Retinal pigment epithelial cell (primary cell): ENCODE measurements at regions not wholly inside any gene's neighbourhood (a gene's known extent, or its start where the extent isn't known, plus 50 kb on each side); places are given as distances from the start of the nearest gene placed in this dataset.
"Not testable (repeated sequence)": the region's sequence is repeated elsewhere in the genome, so short reads cannot be mapped to it uniquely, and the experiment has no call there.

Experiments
- DNase-seq: peaks from one replicate; pipeline ENCODE4 v3.0.0-alpha.2; 2010; ENCODE audit warnings: low read depth
- H3K4me3 ChIP-seq: 2 replicates; pipeline ENCODE4 v1.5.1; 2011; ENCODE audit warnings: mild to moderate bottlenecking, low read length, control low read depth, moderate library complexity
- TF ChIP-seq, protein P1 (sequence below): conservative IDR thresholded peaks from 2 replicates; pipeline ENCODE4 v1.5.1; 2011; ENCODE audit warnings: low read depth, low read length, control low read depth, inconsistent platforms

DNA sequence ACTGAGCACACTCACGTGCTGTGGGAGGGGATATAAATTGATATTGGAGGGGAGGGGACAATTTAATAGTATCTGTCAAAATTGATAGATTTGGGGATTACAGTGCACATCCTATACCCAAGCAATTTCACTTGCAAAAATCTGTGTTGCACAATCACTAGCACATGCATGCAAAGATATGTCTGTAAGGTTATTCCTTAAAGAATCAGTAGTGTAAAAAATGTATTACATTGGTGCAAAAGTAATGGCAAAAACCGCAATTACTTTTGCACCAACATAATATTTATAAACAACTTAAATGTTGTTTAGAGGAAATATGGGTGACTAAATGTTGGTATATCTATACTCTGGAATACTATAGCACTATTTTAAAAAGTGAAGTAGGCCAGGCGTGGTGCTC, 108.7 kb downstream of the LHX2 start:
- no peak for DNase-seq
- TF ChIP-seq, protein P1, sequence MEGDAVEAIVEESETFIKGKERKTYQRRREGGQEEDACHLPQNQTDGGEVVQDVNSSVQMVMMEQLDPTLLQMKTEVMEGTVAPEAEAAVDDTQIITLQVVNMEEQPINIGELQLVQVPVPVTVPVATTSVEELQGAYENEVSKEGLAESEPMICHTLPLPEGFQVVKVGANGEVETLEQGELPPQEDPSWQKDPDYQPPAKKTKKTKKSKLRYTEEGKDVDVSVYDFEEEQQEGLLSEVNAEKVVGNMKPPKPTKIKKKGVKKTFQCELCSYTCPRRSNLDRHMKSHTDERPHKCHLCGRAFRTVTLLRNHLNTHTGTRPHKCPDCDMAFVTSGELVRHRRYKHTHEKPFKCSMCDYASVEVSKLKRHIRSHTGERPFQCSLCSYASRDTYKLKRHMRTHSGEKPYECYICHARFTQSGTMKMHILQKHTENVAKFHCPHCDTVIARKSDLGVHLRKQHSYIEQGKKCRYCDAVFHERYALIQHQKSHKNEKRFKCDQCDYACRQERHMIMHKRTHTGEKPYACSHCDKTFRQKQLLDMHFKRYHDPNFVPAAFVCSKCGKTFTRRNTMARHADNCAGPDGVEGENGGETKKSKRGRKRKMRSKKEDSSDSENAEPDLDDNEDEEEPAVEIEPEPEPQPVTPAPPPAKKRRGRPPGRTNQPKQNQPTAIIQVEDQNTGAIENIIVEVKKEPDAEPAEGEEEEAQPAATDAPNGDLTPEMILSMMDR = no peak

DNA sequence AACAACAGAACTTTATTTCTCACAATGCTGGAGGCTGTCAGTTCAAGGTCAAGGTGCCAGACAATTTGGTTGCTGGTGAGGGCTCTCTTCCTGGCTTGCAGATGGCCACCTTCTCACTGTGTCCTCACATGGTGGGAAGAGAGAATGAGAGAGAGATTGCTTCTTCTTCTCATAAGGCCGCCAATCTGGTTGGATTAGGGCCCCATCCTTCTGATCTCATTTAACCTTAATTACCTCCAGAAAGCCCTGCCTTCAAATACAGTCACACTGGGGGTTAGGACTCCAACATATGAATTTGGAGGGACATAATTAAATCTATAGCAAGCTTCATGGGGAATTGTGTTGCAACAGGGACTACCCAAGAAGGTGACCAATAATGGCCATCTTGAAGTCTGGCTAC, 110.2 kb downstream of the LHX2 start:
- DNase-seq = no peak
- H3K4me3 ChIP-seq = no peak overlapping the region
- TF ChIP-seq, protein P1 = no peak

More for the DNA sequence above, 108.7 kb downstream of the LHX2 start:
- no peak overlapping the region for H3K4me3 ChIP-seq

DNA sequence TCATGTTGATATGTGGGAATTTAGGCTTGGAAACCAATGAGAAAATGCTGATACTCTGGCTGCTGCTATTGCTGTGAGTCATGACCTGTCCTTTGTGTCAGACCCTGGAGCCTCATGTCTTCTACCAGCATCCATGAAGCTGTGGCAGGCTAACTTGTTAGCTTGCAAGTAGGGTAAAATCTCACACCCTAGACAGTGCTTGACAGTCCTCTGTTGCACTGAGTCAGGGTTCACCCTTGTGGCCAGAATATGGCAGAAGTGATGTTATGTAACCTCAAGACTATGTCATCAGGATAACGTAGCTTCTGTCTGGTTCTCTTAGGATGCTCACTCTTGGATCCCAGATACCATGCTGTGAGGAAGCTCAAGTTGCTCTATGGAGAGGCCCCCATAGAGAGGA, 110.8 kb downstream of the LHX2 start:
- TF ChIP-seq, protein P1 = no peak
- no peak for DNase-seq
- H3K4me3 ChIP-seq = no peak overlapping the region

DNA sequence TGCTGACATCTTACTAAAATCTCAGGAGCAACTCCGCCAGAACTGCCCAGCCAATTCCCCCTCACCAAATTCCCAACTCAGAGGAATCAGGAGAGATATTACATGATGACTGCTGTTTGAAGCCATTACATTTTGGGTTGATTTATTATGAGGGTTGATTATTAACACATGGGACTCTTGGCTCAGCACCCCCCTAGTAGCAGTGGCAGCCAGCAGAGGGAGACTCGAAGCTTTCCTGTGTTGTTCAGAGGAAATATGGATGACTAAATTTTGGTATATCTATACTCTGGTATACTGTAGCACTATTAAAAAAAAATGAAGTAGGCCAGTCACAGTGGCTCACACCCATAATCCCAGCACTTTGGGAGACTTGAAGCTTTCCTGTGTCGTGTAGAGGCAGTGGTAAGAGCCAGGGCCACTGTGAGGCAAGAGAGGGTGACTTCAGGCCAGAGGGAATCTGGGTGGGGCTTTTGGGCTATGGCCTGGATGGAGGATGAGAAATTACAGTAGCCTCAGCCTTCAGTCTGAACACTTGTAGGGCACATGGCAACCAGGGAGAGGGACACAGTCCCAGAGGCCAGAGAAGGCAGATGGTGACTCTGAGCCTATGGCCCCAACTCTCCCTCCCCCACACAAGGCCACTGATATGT, 111.4 kb downstream of the LHX2 start:
- no peak overlapping the region for H3K4me3 ChIP-seq
- TF ChIP-seq, protein P1 = peak; percentile 71
- DNase-seq = no peak

DNA sequence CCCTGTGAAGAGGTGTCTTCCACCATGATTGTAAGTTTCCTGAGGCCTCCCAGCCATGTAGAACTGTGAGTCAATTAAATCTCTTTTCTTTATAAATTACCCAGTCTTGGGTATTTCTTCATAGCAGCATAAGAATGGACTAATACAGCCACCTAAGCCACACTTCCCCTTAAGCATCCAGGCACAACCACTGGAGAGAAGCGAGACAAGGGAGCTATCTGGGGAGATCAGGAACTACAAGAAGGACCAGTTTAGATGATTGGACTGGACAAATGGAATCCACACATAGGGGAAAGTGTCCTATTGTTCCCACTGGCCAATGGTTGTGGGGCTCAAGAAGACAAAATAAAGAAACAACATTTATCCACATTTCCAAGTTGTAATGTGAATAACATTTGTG, 112.1 kb downstream of the LHX2 start:
- not testable (repeated sequence) for H3K4me3 ChIP-seq, DNase-seq

DNA sequence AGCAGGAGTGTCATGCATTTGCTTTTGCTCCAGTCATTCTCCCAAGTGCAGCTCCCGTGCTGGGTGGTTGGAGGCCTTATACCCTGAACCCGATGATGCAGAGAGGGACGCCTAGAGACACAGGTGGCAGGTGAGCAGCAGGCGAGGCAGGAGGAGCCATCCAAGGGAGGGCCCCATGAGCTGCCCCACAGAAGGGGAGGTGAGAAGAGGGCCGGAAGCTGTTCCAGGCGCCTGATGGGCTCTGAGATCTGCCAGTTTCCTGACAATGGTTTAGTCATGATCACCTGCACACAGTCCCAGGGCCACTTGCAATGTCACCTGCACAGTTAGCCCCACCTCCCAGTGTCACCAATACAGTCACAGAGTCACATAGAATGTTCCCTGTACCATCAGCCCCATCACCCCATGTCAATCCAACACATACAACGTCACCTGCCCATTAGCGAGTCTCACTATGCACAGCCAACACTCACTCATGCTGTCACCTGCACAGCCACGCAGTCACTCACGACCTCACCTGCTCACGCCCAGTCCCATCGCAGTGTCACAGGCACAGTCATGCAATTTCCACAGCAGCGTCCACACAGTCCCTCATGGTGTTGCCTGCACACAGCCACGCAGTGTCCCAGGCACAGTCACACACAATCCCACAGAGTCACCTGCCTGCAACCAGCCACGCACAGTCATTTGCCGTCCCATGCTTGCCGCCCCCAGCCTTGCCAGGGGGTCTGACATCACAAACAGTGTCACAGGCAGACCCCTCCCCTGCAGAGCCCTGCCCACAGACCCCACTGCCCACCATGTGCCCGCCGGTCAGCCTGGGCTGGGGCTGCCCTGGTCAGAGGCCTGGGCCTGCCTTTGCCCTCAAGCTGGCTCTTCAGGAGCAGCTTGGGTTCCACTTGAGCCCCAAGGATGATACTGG, 113.4 kb downstream of the LHX2 start:
- TF ChIP-seq, protein P1 = no peak
- H3K4me3 ChIP-seq = no peak overlapping the region
- no peak for DNase-seq

DNA sequence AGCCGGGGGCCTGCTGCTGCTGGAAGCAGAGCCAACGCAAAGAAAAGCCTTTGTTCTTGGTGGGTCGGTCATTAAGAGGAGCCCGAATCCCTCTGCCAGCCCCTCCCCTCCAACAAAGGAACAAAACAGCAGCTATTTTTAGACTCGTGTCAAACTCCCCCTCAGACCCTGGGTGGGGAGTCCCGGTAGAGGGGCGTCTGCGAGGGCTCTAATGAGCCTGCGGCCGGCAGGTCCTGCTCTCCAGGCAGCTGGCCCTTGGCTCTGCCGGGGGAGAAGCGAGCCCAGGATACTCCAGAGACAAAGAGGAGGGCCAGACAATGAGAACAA, 114.0 kb downstream of the LHX2 start:
- no peak for DNase-seq
- TF ChIP-seq, protein P1 = no peak
- no peak overlapping the region for H3K4me3 ChIP-seq
